ENCODE measurements at regions not wholly inside any gene's neighbourhood (a gene's known extent, or its start where the extent isn't known, plus 50 kb on each side); places are given as distances from the start of the nearest gene placed in this dataset.

DNA sequence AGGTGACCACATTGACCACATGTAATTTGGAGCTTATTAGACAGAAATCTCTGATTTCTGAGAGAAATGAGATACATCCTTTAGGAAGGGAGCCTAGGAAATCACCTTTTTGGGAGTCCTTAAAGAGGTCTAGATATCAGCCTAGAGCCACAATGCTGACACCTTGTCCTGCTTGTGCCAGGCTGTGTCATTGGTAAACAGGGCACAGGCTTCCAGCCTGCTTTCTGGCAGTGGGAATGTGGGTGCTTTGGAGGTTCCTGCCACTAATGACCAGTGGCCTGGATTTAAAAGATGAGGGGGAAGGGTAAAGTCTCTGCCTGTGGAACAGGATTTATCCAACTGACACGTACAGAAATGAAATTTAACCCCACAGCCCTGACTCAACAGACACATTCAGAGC, 169.8 kb upstream of the KBTBD8 start:
- Mint-ChIP-seq H3K4me3 (ENCODE audit: unreplicated experiment) (no peak overlapping the region), H3K9me3 (ENCODE audit: unreplicated experiment) (no peaks in the 10 kb centered on the region), H3K27ac (ENCODE audit: unreplicated experiment) (no peak overlapping the region), H3K4me1 (ENCODE audit: unreplicated experiment) (no peaks in the 10 kb centered on the region), H3K27me3 (ENCODE audit: unreplicated experiment) (peaks cover 48% of the 10 kb centered on the region), H3K36me3 (ENCODE audit: unreplicated experiment) (peaks cover 4% of the 10 kb centered on the region)
- no peak for TF ChIP-seq CTCF (IDR thresholded peaks at IDR 0.05)
- DNase-seq (ENCODE audit: extremely low spot score, unreplicated experiment), result no peak

DNA sequence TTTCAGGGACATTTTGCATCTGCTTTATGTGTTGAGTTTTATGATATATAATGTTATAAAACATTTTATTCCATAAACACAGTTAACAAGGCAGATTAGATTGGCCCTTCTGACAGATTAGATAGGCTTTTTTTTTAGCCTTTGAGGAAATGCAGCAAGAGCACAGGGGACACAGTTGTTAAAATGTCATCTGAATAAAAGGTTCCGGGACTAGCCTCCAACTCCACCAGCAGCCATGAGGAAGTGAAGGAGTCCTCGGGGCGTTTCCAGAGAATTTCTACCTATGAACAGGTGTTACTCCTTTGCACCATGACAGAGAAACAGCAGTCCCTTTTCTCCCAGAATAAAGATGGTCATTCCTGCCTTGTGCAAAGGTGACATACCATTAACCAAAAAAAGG, 167.8 kb upstream of the KBTBD8 start:
- no peak for TF ChIP-seq CTCF (IDR thresholded peaks at IDR 0.05)
- Mint-ChIP-seq H3K36me3 (ENCODE audit: unreplicated experiment) (no peaks in the 10 kb centered on the region), H3K4me1 (ENCODE audit: unreplicated experiment) (no peaks in the 10 kb centered on the region), H3K9me3 (ENCODE audit: unreplicated experiment) (peaks cover 3% of the 10 kb centered on the region), H3K27me3 (ENCODE audit: unreplicated experiment) (peaks cover 57% of the 10 kb centered on the region), H3K27ac (ENCODE audit: unreplicated experiment) (no peak overlapping the region), H3K4me3 (ENCODE audit: unreplicated experiment) (no peak overlapping the region)
- no peak for DNase-seq (ENCODE audit: extremely low spot score, unreplicated experiment)

GRCh38 chr3:66831931-66832330, 166.2 kb upstream of the KBTBD8 start:
- H3K27me3 Mint-ChIP-seq (ENCODE audit: unreplicated experiment), result peaks cover 57% of the 10 kb centered on the region
- H3K36me3 Mint-ChIP-seq (ENCODE audit: unreplicated experiment), result no peaks in the 10 kb centered on the region
- no peak overlapping the region for H3K27ac Mint-ChIP-seq (ENCODE audit: unreplicated experiment)
- no peaks in the 10 kb centered on the region for H3K4me1 Mint-ChIP-seq (ENCODE audit: unreplicated experiment)
- H3K9me3 Mint-ChIP-seq (ENCODE audit: unreplicated experiment), result peaks cover 3% of the 10 kb centered on the region
- H3K4me3 Mint-ChIP-seq (ENCODE audit: unreplicated experiment), result no peak overlapping the region
- DNase-seq (ENCODE audit: extremely low spot score, unreplicated experiment), result no peak
- no peak for TF ChIP-seq CTCF (IDR thresholded peaks at IDR 0.05)

- H3K4me3 Mint-ChIP-seq (ENCODE audit: unreplicated experiment), result no peak overlapping the region
- H3K27ac Mint-ChIP-seq (ENCODE audit: unreplicated experiment), result no peak overlapping the region
- no peaks in the 10 kb centered on the region for H3K36me3 Mint-ChIP-seq (ENCODE audit: unreplicated experiment)
- peak; percentile 58 for TF ChIP-seq CTCF (IDR thresholded peaks at IDR 0.05)
- H3K27me3 Mint-ChIP-seq (ENCODE audit: unreplicated experiment), result peaks cover 31% of the 10 kb centered on the region
- H3K4me1 Mint-ChIP-seq (ENCODE audit: unreplicated experiment), result no peaks in the 10 kb centered on the region
- no peak for DNase-seq (ENCODE audit: extremely low spot score, unreplicated experiment)
- peaks cover 3% of the 10 kb centered on the region for H3K9me3 Mint-ChIP-seq (ENCODE audit: unreplicated experiment)
Measured at GRCh38 chr3:66836363-66837152, 161.5 kb upstream of the KBTBD8 start.

- Mint-ChIP-seq H3K36me3 (ENCODE audit: unreplicated experiment) (no peaks in the 10 kb centered on the region), H3K4me1 (ENCODE audit: unreplicated experiment) (no peaks in the 10 kb centered on the region), H3K9me3 (ENCODE audit: unreplicated experiment) (peaks cover under 1% of the 10 kb centered on the region), H3K4me3 (ENCODE audit: unreplicated experiment) (no peak overlapping the region), H3K27ac (ENCODE audit: unreplicated experiment) (no peak overlapping the region), H3K27me3 (ENCODE audit: unreplicated experiment) (peaks cover 16% of the 10 kb centered on the region)
- TF ChIP-seq CTCF (IDR thresholded peaks at IDR 0.05), result no peak
- DNase-seq (ENCODE audit: extremely low spot score, unreplicated experiment), result no peak
Measured at GRCh38 chr3:66838704-66839103, 159.4 kb upstream of the KBTBD8 start.

Measured in osteocyte (in vitro differentiated cells).